Right hindlimb (tissue), 1 donor: ENCODE measurements at regions not wholly inside any gene's neighbourhood (a gene's known extent, or its start where the extent isn't known, plus 50 kb on each side); places are given as distances from the start of the nearest gene placed in this dataset.
A peak's percentile ranks its signal among the peaks of the same experiment; 100 is the strongest.
"Not testable (repeated sequence)": the region's sequence is repeated elsewhere in the genome, so short reads cannot be mapped to it uniquely, and the experiment has no call there.

Source experiments
- DNase-seq: peaks from one replicate; pipeline ENCODE4 v3.0.0-alpha.2; 2018

GRCh38 chr1:114262337-114262736, 108.7 kb upstream of the SYT6 start:
- no peak for DNase-seq

GRCh38 chr1:114260805-114261484, 107.3 kb upstream of the SYT6 start:
- no peak for DNase-seq

- DNase-seq = no peak
Measured at GRCh38 chr1:114259511-114260160, 106.0 kb upstream of the SYT6 start.

- DNase-seq = no peak
Measured at GRCh38 chr1:114258633-114259032, 105.0 kb upstream of the SYT6 start.

DNA sequence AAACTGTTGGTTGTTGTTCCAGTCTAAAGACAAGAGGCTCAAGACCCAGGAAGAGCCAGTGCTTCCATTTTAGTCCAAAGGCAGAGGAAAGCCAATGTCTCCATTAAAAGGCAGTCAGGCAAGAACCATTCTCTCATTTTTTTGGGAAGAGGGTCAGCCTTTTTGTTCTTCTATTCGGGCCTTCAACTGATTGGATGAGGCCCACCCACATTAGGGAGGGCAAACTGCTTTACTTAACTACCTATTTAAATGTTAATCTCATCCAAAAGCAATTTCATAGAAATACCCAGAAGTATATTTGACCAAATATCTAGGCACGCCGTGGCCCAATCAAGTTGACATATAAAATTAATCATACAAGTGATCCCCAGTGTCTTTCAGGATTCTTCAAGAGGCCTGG, 104.4 kb upstream of the SYT6 start:
- no peak for DNase-seq

GRCh38 chr1:114257554-114257953, 103.9 kb upstream of the SYT6 start:
- DNase-seq = no peak

DNA sequence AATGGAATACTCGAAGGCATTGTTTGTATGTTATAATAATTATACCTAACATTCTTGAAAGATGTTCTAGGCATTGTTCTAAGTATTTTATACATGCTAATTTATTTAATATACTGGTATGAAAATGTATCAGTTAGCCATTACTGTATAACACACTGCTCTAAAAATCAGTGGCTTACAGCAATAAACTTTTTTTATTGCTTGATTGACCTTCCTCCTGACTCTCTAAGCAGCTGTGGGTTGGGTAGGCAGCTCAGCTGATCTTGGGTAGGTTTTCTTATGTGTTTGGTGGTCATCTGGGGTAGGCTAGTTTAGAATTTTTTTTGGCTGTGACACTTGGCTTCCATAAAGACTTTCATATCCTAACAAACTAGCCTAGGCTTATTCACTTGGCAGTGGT, 100.2 kb upstream of the SYT6 start:
- DNase-seq = no peak

- DNase-seq = no peak
Measured at GRCh38 chr1:114251573-114251939, 97.9 kb upstream of the SYT6 start.

- DNase-seq = no peak
Measured at GRCh38 chr1:114250683-114251572, 97.3 kb upstream of the SYT6 start.

DNA sequence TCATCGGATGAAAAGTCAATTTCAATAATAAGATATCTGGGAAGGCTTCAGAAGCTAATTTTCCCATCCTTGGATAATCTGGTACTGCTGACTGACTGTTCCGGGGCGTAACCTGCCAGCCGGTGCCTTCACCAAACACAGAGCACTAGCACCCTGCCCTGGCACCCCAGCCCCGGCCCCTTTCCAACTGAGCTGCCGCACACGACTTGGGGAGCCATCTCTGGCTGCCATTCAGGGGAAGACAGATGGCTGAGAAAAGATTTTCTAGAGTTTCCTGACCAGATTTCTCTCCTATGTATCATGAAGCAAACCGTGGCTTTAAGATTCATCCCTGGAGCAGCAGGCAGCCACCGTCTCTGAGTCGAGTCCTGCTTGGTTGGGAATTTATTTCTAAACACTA, 96.0 kb upstream of the SYT6 start:
- DNase-seq = no peak

- no peak for DNase-seq
Measured at GRCh38 chr1:114248162-114248561, 94.5 kb upstream of the SYT6 start.

- DNase-seq = not testable (repeated sequence)
Measured at GRCh38 chr1:114242531-114243210, 89.0 kb upstream of the SYT6 start.

DNA sequence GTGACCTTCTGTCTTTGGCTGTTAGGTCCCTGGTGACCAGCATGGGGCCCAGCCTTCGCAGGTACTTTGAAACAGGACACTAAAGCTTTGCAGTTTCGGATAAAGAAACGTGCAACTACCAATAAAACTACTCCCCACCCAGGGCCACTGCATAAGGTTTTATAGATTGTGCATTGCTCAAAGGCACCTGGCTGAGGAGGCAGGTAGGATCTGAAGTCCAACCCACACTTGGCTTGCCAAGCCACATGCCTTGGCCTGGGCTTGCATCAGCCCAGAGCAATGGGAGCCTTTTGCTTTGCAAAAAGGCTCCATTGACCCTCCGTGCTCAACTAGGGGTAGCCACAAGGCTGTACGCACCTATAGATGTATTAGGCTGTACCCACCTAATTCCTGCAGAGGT, 84.4 kb upstream of the SYT6 start:
- no peak for DNase-seq

DNA sequence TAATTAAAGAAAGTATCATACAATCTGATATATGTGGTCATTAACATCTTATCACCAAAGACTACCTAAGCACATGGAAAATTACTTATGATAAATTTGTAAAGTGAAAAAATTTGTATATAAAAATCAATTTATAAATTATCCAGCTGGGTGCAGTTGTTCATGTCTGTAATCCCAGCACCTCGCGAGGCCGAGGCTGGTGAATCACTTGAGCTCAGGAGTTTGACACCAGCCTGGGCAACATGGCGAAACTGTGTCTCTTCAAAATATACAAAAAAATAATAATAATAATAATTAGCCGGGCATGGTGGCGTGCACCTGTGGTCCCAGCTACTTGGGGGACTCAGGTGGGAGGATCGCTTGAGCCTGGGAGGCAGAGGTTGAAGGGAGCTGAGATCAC, 82.8 kb upstream of the SYT6 start:
- DNase-seq = no peak

DNA sequence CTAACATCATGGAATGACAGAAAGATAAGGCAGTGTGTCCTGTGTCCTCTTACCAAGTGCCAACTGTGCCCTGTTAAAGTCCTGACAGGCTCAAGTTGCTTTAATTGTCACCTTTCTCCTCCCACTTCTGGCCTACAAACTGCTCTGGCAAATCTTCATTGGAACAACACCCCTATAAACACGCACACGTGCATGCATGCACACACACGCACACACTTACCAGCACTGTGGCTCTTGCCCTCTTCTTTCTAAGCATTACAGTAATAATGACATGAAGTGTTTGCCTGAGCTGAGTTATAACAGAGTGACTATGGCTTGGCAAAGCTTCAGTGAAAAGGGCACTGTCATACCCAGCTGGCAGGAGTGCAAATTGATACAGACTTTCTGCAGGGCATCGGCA, 82.3 kb upstream of the SYT6 start:
- no peak for DNase-seq

- DNase-seq = no peak
Measured at GRCh38 chr1:114235281-114235680, 81.6 kb upstream of the SYT6 start.

DNA sequence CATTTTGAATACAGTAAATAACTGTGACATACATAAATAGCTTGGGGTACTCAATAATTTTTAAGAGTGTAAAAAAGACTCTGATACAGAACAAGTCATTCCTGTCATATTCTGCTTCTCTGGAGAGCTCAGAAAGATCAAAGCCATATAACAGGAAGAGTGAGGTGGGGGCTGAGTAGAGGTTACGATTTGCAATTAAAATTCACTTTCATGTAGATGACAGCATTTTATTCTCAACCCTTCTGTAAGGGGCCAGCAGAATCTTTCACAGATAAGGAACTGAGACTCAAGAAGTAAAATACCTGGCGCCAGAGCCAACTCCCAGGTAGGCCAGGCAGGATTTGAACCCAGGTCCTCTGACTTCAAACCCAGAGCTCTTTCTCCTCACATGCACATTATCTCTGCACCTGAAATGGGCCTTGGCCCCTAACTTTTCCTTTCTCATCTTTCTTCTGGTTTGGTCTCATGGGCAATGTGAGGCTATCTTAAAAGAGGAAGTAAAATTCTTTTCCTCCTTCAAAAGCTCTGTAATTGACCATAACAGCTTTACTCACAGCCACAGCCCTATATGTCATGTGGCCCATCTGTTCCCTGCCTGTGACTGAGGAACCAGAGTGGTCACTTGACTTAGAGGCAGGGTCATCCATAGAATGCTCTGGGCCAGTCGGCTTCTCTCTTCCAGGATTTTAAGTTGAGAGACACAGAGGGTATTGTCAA, 80.9 kb upstream of the SYT6 start:
- DNase-seq = no peak

GRCh38 chr1:114232691-114233090, 79.0 kb upstream of the SYT6 start:
- DNase-seq = no peak

GRCh38 chr1:114231301-114231700, 77.6 kb upstream of the SYT6 start:
- no peak for DNase-seq

DNA sequence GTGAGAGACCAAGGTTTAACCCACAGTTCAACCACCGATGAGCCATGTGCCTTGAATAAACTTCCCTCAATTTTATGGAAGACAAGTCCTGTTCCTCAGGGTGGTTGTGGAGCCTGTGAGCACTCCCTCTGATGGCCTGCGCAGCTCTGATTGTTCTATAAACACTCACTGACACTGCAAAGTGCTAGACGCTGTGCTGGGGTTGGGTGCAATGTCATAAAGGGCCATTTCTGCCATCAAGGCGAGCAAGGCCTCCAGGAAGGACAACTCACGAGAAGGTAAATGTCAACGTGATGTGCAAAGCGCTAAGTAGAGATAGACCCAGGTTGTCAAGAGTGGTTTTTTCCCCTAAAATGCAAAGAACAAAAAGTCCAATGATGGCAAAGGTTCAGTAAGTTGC, 75.7 kb upstream of the SYT6 start:
- no peak for DNase-seq

- DNase-seq = no peak
Measured at GRCh38 chr1:114227059-114227458, 73.4 kb upstream of the SYT6 start.

GRCh38 chr1:114224196-114224907, 70.7 kb upstream of the SYT6 start:
- DNase-seq = peak; percentile 49
